OCI-LY7 (cell line): ENCODE measurements at regions not wholly inside any gene's neighbourhood (a gene's known extent, or its start where the extent isn't known, plus 50 kb on each side); places are given as distances from the start of the nearest gene placed in this dataset.

Experiments
- BruUV-seq: library from RNA; stranded (reverse); fragments of 400-500 nt; replicated peaks from 2 replicates; lab custom pipeline; 2021; lab: Mats Ljungman, UMichigan
- CTCF ChIA-PET: fragments of 300-600 bp; sonication (Branson Sonifier 250); formaldehyde crosslinking; loops from one replicate; lab custom pipeline; 2022; ENCODE audit warnings: antibody characterized with exemption; ENCODE audit not compliant: unreplicated experiment; lab: Charles Lee
- POLR2A ChIA-PET: fragments of 300-600 bp; sonication (Branson Sonifier 250); formaldehyde crosslinking; loops from one replicate; lab custom pipeline; 2022; ENCODE audit warnings: antibody characterized with exemption; lab: Charles Lee
- DNase-seq: peaks from one replicate; pipeline ENCODE4 v3.0.0-alpha.2; 2015; ENCODE audit warnings: low spot score
- H2AFZ ChIP-seq: fragments of 200-600 bp; sonication (generic), shearing (Covaris generic); 2 replicates; pipeline ENCODE4 v1.6.1; 2014; ENCODE audit warnings: mild to moderate bottlenecking, antibody characterized with exemption, low read length, moderate library complexity
- H3K27ac ChIP-seq: fragments of 200-600 bp; sonication (generic); 2 replicates; pipeline ENCODE4 v1.5.1; 2014; ENCODE audit warnings: mixed run types, low read depth, mild to moderate bottlenecking, moderate library complexity, low read length, inconsistent platforms; ENCODE audit not compliant: poor library complexity, severe bottlenecking
- H3K36me3 ChIP-seq: fragments of 200-600 bp; sonication (generic); 2 replicates; pipeline ENCODE4 v1.6.1; 2014; ENCODE audit warnings: mild to moderate bottlenecking, antibody characterized with exemption, low read length, moderate library complexity, mixed read lengths; ENCODE audit not compliant: insufficient read depth
- H3K4me1 ChIP-seq: fragments of 200-600 bp; sonication (generic); 2 replicates; pipeline ENCODE4 v1.5.1; 2014; ENCODE audit warnings: mild to moderate bottlenecking, low read length; ENCODE audit not compliant: insufficient read depth, poor library complexity, severe bottlenecking
- H3K4me2 ChIP-seq: fragments of 200-600 bp; sonication (generic); 2 replicates; pipeline ENCODE4 v1.6.1; 2014; ENCODE audit warnings: mild to moderate bottlenecking, low read length
- H3K4me3 ChIP-seq: fragments of 200-600 bp; sonication (generic); 2 replicates; pipeline ENCODE4 v1.5.1; 2014; ENCODE audit warnings: mild to moderate bottlenecking, low read depth, low read length; ENCODE audit not compliant: poor library complexity, severe bottlenecking
- H3K79me2 ChIP-seq: fragments of 200-600 bp; sonication (generic); 2 replicates; pipeline ENCODE4 v1.6.1; 2016; ENCODE audit warnings: low read depth, mild to moderate bottlenecking, low read length, moderate library complexity, mixed read lengths; ENCODE audit not compliant: insufficient read depth
- H3K9me2 ChIP-seq: fragments of 200-600 bp; sonication (generic); 2 replicates; pipeline ENCODE4 v1.6.1; 2016; ENCODE audit warnings: mild to moderate bottlenecking, low read length, mixed read lengths; ENCODE audit not compliant: insufficient read depth
- H3K9me3 ChIP-seq: fragments of 200-600 bp; sonication (generic); 2 replicates; pipeline ENCODE4 v1.6.1; 2014; ENCODE audit warnings: mild to moderate bottlenecking, mixed run types, low read length, mixed read lengths
- H4K20me1 ChIP-seq: fragments of 200-600 bp; sonication (generic); 2 replicates; pipeline ENCODE4 v1.6.1; 2014; ENCODE audit warnings: mild to moderate bottlenecking, antibody characterized with exemption, low read length, moderate library complexity, mixed read lengths; ENCODE audit not compliant: insufficient read depth
- EZH2phosphoT487 ChIP-seq: fragments of 200-600 bp; sonication (generic); IDR thresholded peaks from 2 replicates; pipeline ENCODE4 v1.6.1; 2018; ENCODE audit warnings: low read depth, borderline replicate concordance, mild to moderate bottlenecking, mixed run types, antibody characterized with exemption, low read length, moderate library complexity, mixed read lengths
- intact Hi-C: fragments of 100-400 bp; cut with micrococcal nuclease; formaldehyde crosslinking; loops from one replicate; pipeline ENCODE4 v1.10.0; 2022; ENCODE audit not compliant: unreplicated experiment
- TF ChIP-seq, protein P1 (sequence below): fragments of 200-600 bp; sonication (generic); conservative IDR thresholded peaks from 2 replicates; pipeline ENCODE4 v1.5.1; 2014; ENCODE audit warnings: mild to moderate bottlenecking, antibody characterized with exemption, low read length, moderate library complexity, mixed read lengths

DNA sequence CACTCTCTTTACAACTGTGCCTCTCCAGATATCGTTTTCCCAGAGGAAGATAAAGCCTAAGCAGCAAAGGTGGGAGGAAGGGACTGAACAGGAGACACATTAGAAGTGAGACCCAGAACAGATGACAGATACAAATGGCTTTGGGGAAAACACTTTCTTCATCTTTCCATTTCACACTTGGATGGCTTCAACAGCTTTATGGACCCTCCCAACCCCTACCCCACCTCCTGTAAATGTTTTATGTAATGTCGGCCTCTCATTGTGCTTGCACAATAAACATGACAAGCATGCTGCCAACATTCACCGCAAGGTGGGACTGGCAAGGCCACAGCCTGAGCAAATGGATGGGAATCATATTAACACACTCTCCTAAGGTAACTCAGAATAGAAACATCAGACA is 1088.6 kb downstream of the TUSC7 start:
- POLR2A ChIA-PET: no interaction called here
- DNase-seq: no peak
- no peak overlapping the region for H3K4me2 ChIP-seq
- H4K20me1 ChIP-seq: no peaks in the 10 kb centered on the region
- no peaks in the 10 kb centered on the region for H3K4me1 ChIP-seq
- no peaks in the 10 kb centered on the region for H3K79me2 ChIP-seq
- H2AFZ ChIP-seq: no peak overlapping the region
- no peak overlapping the region for H3K27ac ChIP-seq
- CTCF ChIA-PET: no interaction called here
- no TSS peak for BruUV-seq
- intact Hi-C loops: no loop called here
- H3K4me3 ChIP-seq: no peak overlapping the region
- TF ChIP-seq EZH2phosphoT487: no peak
- TF ChIP-seq, protein P1, sequence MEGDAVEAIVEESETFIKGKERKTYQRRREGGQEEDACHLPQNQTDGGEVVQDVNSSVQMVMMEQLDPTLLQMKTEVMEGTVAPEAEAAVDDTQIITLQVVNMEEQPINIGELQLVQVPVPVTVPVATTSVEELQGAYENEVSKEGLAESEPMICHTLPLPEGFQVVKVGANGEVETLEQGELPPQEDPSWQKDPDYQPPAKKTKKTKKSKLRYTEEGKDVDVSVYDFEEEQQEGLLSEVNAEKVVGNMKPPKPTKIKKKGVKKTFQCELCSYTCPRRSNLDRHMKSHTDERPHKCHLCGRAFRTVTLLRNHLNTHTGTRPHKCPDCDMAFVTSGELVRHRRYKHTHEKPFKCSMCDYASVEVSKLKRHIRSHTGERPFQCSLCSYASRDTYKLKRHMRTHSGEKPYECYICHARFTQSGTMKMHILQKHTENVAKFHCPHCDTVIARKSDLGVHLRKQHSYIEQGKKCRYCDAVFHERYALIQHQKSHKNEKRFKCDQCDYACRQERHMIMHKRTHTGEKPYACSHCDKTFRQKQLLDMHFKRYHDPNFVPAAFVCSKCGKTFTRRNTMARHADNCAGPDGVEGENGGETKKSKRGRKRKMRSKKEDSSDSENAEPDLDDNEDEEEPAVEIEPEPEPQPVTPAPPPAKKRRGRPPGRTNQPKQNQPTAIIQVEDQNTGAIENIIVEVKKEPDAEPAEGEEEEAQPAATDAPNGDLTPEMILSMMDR: no peak
- H3K9me2 ChIP-seq: no peaks in the 10 kb centered on the region
- no peaks in the 10 kb centered on the region for H3K9me3 ChIP-seq
- no peaks in the 10 kb centered on the region for H3K36me3 ChIP-seq

GRCh38 chr3:117798687-117799386 is 1089.3 kb downstream of the TUSC7 start:
- TF ChIP-seq, protein P1: no peak
- no peak for TF ChIP-seq EZH2phosphoT487
- DNase-seq: no peak
- ChIA-PET POLR2A (no interaction called here), CTCF (no interaction called here)
- Histone ChIP-seq H3K36me3 (no peaks in the 10 kb centered on the region), H3K4me1 (no peaks in the 10 kb centered on the region), H2AFZ (no peak overlapping the region), H3K4me3 (no peak overlapping the region), H4K20me1 (no peaks in the 10 kb centered on the region), H3K4me2 (no peak overlapping the region), H3K27ac (no peak overlapping the region), H3K9me3 (no peaks in the 10 kb centered on the region), H3K9me2 (no peaks in the 10 kb centered on the region), H3K79me2 (no peaks in the 10 kb centered on the region)
- no TSS peak for BruUV-seq
- intact Hi-C loops: no loop called here

DNA sequence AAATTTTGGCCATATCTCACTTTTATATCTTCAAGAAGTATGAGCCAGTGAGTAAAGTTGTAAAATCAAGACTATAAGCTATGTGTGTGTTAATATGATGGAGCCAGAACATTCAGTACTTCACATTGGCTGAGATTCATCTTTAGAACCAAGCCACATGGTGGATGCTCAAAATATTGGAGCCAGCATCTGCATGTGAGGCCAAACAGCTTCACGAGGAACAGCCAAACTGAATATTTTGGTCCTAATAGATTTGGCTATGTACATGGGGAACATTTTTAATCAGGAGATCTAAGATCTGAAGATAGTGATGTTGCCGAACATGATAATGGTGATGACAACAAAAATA is 1089.8 kb downstream of the TUSC7 start:
- Histone ChIP-seq H3K79me2 (no peaks in the 10 kb centered on the region), H3K9me2 (no peaks in the 10 kb centered on the region), H4K20me1 (no peaks in the 10 kb centered on the region), H3K4me1 (no peaks in the 10 kb centered on the region), H3K27ac (no peak overlapping the region), H3K36me3 (no peaks in the 10 kb centered on the region), H2AFZ (no peak overlapping the region), H3K4me2 (no peak overlapping the region), H3K9me3 (no peaks in the 10 kb centered on the region), H3K4me3 (no peak overlapping the region)
- ChIA-PET POLR2A (no interaction called here), CTCF (no interaction called here)
- no peak for TF ChIP-seq EZH2phosphoT487
- TF ChIP-seq, protein P1: no peak
- intact Hi-C loops: no loop called here
- no peak for DNase-seq
- BruUV-seq: no TSS peak
